B cell (primary cell): ENCODE measurements at regions not wholly inside any gene's neighbourhood (a gene's known extent, or its start where the extent isn't known, plus 50 kb on each side); places are given as distances from the start of the nearest gene placed in this dataset.

ENCODE experiments used
- ATAC-seq: fragments of 200-7000 bp; cut with Tn5 transposase; one replicate; pipeline ENCODE4 v1.10.0; 2021; ENCODE audit warnings: low read depth, mild to moderate bottlenecking, moderate number of reproducible peaks, moderate library complexity
- CTCF ChIA-PET: fragments of 350-600 bp; sonication (Branson Sonifier 250); formaldehyde crosslinking; loops from one replicate; lab custom pipeline; 2021; ENCODE audit warnings: antibody characterized with exemption, inconsistent platforms; lab: Charles Lee
- POLR2A ChIA-PET: fragments of 350-600 bp; sonication (Branson Sonifier 250); formaldehyde crosslinking; loops from one replicate; lab custom pipeline; 2021; ENCODE audit warnings: antibody characterized with exemption; lab: Charles Lee
- DNase-seq: peaks from one replicate; pipeline ENCODE4 v3.0.0; 2013
- H2AFZ ChIP-seq: 2 replicates; pipeline ENCODE4 v1.6.1; 2012; ENCODE audit warnings: mild to moderate bottlenecking, low read depth, low read length; ENCODE audit not compliant: insufficient read depth, poor library complexity, severe bottlenecking
- H3K27ac ChIP-seq, 2 donors: 1 replicate in 1 of 2; 2 replicates in 1 of 2; pipeline ENCODE4 v1.5.1; 2012 to 2013; ENCODE audit warnings: low read length in 2 of 2, mild to moderate bottlenecking in 2 of 2, moderate library complexity in 1 of 2
- H3K27me3 ChIP-seq, 4 experiments: fragments of 200-600 bp in 1 of 4; sonication (generic) in 1 of 4; replicated peaks in 1 of 4; 1 replicate in 2 of 4; 2 replicates in 2 of 4; pipeline versions ENCODE4 v1.6.1 to v1.7.0; 2013 to 2016; ENCODE audit warnings: low read length in 3 of 4, mild to moderate bottlenecking in 2 of 4, mixed read lengths in 1 of 4, moderate library complexity in 1 of 4; ENCODE audit not compliant: insufficient read depth in 4 of 4, control insufficient read depth in 3 of 4; ENCODE audit errors: control extremely low read depth in 1 of 4
- H3K36me3 ChIP-seq, 2 experiments: replicated peaks in 1 of 2; 1 replicate in 1 of 2; 2 replicates in 1 of 2; pipeline versions ENCODE4 v1.6.1 to v1.7.1; 2013; ENCODE audit warnings: low read length in 1 of 2; ENCODE audit not compliant: insufficient read depth in 2 of 2, control insufficient read depth in 1 of 2; ENCODE audit errors: control extremely low read depth in 1 of 2, extremely low read depth in 1 of 2
- H3K4me1 ChIP-seq, 2 donors: fragments of 200-600 bp in 1 of 2; sonication (generic) in 1 of 2; 1 replicate in 1 of 2; 2 replicates in 1 of 2; pipeline versions ENCODE4 v1.5.1 to v1.6.1; 2013 to 2017; ENCODE audit warnings: low read length in 2 of 2; ENCODE audit not compliant: control insufficient read depth in 2 of 2, insufficient read depth in 2 of 2
- H3K4me2 ChIP-seq: replicated peaks from 2 replicates; pipeline ENCODE3; 2012; ENCODE audit warnings: mild to moderate bottlenecking, low read depth, low read length; ENCODE audit not compliant: poor library complexity, severe bottlenecking
- H3K4me3 ChIP-seq, 5 experiments: fragments of 200-600 bp in 1 of 5; sonication (generic) in 1 of 5; 1 replicate in 3 of 5; 2 replicates in 2 of 5; pipeline versions ENCODE4 v1.5.1 to v1.7.0; 2011 to 2016; ENCODE audit warnings: low read length in 4 of 5, mild to moderate bottlenecking in 4 of 5, low read depth in 2 of 5, control low read depth in 1 of 5, moderate library complexity in 1 of 5; ENCODE audit not compliant: insufficient read depth in 1 of 5; ENCODE audit errors: control extremely low read depth in 1 of 5, extremely low read depth in 1 of 5
- H3K79me2 ChIP-seq: fragments of 200-600 bp; sonication (generic); one replicate; pipeline ENCODE4 v1.6.0; 2016; ENCODE audit warnings: low read length; ENCODE audit not compliant: control insufficient read depth, insufficient read depth
- H3K9ac ChIP-seq: fragments of 200-600 bp; sonication (generic); 2 replicates; pipeline ENCODE4 v1.6.1; 2017; ENCODE audit warnings: mild to moderate bottlenecking, low read length, moderate library complexity
- H3K9me3 ChIP-seq, 3 donors: one replicate each; pipeline versions ENCODE4 v1.6.1 to v1.7.1; 2013; ENCODE audit warnings: low read length in 2 of 3; ENCODE audit not compliant: control insufficient read depth in 2 of 3, insufficient read depth in 1 of 3; ENCODE audit errors: control extremely low read depth in 1 of 3
- H4K20me1 ChIP-seq: 2 replicates; pipeline ENCODE4 v1.6.0; 2012; ENCODE audit warnings: mild to moderate bottlenecking, low read length; ENCODE audit not compliant: insufficient read depth, control insufficient read depth, poor library complexity, severe bottlenecking
- H3K27ac Mint-ChIP-seq: one replicate; pipeline ENCODE4 v1.8.0; 2021; ENCODE audit warnings: mixed read lengths
- H3K27me3 Mint-ChIP-seq: one replicate; pipeline ENCODE4 v1.8.0; 2021; ENCODE audit warnings: mixed read lengths
- H3K4me1 Mint-ChIP-seq: one replicate; pipeline ENCODE4 v1.8.0; 2021; ENCODE audit warnings: mixed read lengths
- H3K4me3 Mint-ChIP-seq: one replicate; pipeline ENCODE4 v1.8.0; 2021; ENCODE audit warnings: mixed read lengths
- H3K9me3 Mint-ChIP-seq: one replicate; pipeline ENCODE4 v1.8.0; 2022; ENCODE audit warnings: mixed read lengths; ENCODE audit not compliant: insufficient read depth
- CTCF ChIP-seq: fragments of 200-600 bp; IDR thresholded peaks from one replicate; pipeline ENCODE4 v1.8.0; 2022; ENCODE audit warnings: antibody characterized with exemption, mild to moderate bottlenecking
- EZH2 ChIP-seq: IDR thresholded peaks from 2 replicates; pipeline ENCODE4 v1.6.1; 2012; ENCODE audit warnings: borderline replicate concordance, low read depth, mild to moderate bottlenecking, moderate library complexity, low read length; ENCODE audit not compliant: insufficient read depth, poor library complexity, severe bottlenecking
- WGBS: methylation state at CpG from one replicate; pipeline ENCODE4 v1.1.5; 2013; ENCODE audit warnings: missing lambda C conversion rate; ENCODE audit not compliant: insufficient coverage; 5-methylcytosine and 5-hydroxymethylcytosine counted together
- intact Hi-C: fragments of 100-400 bp; cut with micrococcal nuclease; formaldehyde crosslinking; loops from one replicate; pipeline ENCODE4 v1.10.0; 2022

GRCh38 chr7:34296663-34297062, 361.4 kb upstream of the NPSR1 start:
- no peak overlapping the region for H3K4me3 Mint-ChIP-seq
- H3K27me3 Mint-ChIP-seq, result no peaks in the 10 kb centered on the region

GRCh38 chr7:34298492-34299013, 359.5 kb upstream of the NPSR1 start:
- ATAC-seq, result no peak
- Histone ChIP-seq H3K27me3 (no peaks in the 10 kb centered on the region), H3K4me1 (no peaks in the 10 kb centered on the region), H3K36me3 (no peaks in the 10 kb centered on the region), H2AFZ (no peak overlapping the region), H3K4me2 (no peak overlapping the region), H3K79me2 (no peaks in the 10 kb centered on the region), H3K27ac (no peak overlapping the region), H3K9ac (no peak overlapping the region), H3K4me3 (no peak overlapping the region), H3K9me3 (no peaks in the 10 kb centered on the region), H4K20me1 (no peaks in the 10 kb centered on the region)
- Mint-ChIP-seq H3K9me3 (peaks cover 2% of the 10 kb centered on the region), H3K4me3 (no peak overlapping the region), H3K27ac (no peak overlapping the region), H3K4me1 (no peaks in the 10 kb centered on the region), H3K27me3 (no peaks in the 10 kb centered on the region)
- no CpG with 5 or more reads among the region's 4 CpGs for WGBS
- TF ChIP-seq EZH2 (no peak), CTCF (no peak)
- ChIA-PET POLR2A (no interaction called here), CTCF (no interaction called here)
- intact Hi-C loops, result no loop called here
- DNase-seq, result no peak

More at GRCh38 chr7:34296663-34297062, 361.4 kb upstream of the NPSR1 start:
- no peak overlapping the region for H2AFZ ChIP-seq
- no peak overlapping the region for H3K27ac ChIP-seq
- no peak overlapping the region for H3K4me3 ChIP-seq
- no peak overlapping the region for H3K4me2 ChIP-seq
- POLR2A ChIA-PET, result no interaction called here
- H3K27me3 ChIP-seq, result no peaks in the 10 kb centered on the region
- CTCF ChIA-PET, result no interaction called here
- H3K27ac Mint-ChIP-seq, result no peak overlapping the region
- H3K9me3 Mint-ChIP-seq, result peaks cover 2% of the 10 kb centered on the region
- H4K20me1 ChIP-seq, result no peaks in the 10 kb centered on the region
- H3K4me1 Mint-ChIP-seq, result no peaks in the 10 kb centered on the region
- no peaks in the 10 kb centered on the region for H3K4me1 ChIP-seq
- no peak for TF ChIP-seq EZH2
- TF ChIP-seq CTCF, result no peak
- no CpG with 5 or more reads among the region's 1 CpG for WGBS
- no peaks in the 10 kb centered on the region for H3K9me3 ChIP-seq
- no peak for DNase-seq
- no peaks in the 10 kb centered on the region for H3K79me2 ChIP-seq
- intact Hi-C loops, result no loop called here
- ATAC-seq, result no peak
- no peak overlapping the region for H3K9ac ChIP-seq
- H3K36me3 ChIP-seq, result no peaks in the 10 kb centered on the region
